ENCODE measurements at regions not wholly inside any gene's neighbourhood (a gene's known extent, or its start where the extent isn't known, plus 50 kb on each side); places are given as distances from the start of the nearest gene placed in this dataset.

DNA sequence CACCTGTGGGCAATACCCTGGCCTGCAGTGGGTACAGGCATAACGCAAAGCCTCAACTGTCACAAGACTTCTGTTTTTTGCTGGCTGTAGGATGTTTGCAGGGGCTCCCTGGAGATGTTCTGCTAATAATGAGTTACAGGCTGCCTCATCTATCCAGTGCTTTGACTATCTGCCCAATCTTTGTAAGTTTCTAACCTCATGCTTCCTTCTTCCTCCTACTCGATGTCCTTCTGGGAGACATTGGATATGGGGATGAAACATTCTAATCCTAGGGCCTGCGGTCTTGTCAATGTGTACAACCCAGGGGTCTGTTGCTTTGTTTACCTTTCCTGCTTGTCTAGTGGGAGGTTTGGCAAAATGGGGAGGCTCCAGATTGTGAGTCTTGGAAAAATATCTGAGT, 136.8 kb upstream of the TCF21 start:
- H3K23me2 ChIP-seq (ENCODE audit: low read depth, low read length): no peaks in the 10 kb centered on the region
- ChIA-PET CTCF (ENCODE audit: partially characterized antibody) (no interaction called here), POLR2A (ENCODE audit: partially characterized antibody) (no interaction called here)
- no peak overlapping the region for H3K56ac ChIP-seq (replicated peaks; ENCODE audit: insufficient read length, low read depth, low read length)
- H4K20me1 ChIP-seq (replicated peaks in 1 of 2; ENCODE audit: control insufficient read depth in 1 of 2, insufficient read depth in 2 of 2, low read length in 2 of 2): no peaks in the 10 kb centered on the region
- H4K8ac ChIP-seq (ENCODE audit: extremely low read depth, insufficient read depth, low read length): no peak overlapping the region
- no peaks in the 10 kb centered on the region for H3K79me1 ChIP-seq (ENCODE audit: low read depth, low read length)
- no peaks in the 10 kb centered on the region for H3K27me3 ChIP-seq (replicated peaks in 1 of 4; ENCODE audit: control insufficient read depth in 3 of 4, extremely low read depth in 1 of 4, insufficient read depth in 3 of 4, low read length in 3 of 4)
- H3K4ac ChIP-seq (replicated peaks; ENCODE audit: insufficient read length, low read depth, low read length): no peak overlapping the region
- no peak overlapping the region for H3K4me3 ChIP-seq (ENCODE audit: extremely low read depth in 1 of 4, insufficient read depth in 2 of 4, low read depth in 3 of 4, low read length in 4 of 4)
- H2BK120ac ChIP-seq (replicated peaks; ENCODE audit: low read depth, low read length): no peak overlapping the region
- H4K91ac ChIP-seq (replicated peaks; ENCODE audit: insufficient read length, low read length): no peak overlapping the region
- no peak for TF ChIP-seq RXRA (IDR thresholded peaks at IDR 0.05; ENCODE audit: insufficient read depth, low read depth, low read length)
- TF ChIP-seq CREB1 (IDR thresholded peaks at IDR 0.05): no peak
- no peak for TF ChIP-seq POLR2AphosphoS5 (IDR thresholded peaks at IDR 0.05; ENCODE audit: low read depth, low read length)
- no peak for TF ChIP-seq SP2 (IDR thresholded peaks at IDR 0.05; ENCODE audit: low read length)
- no peak for TF ChIP-seq TAF7 (optimal IDR thresholded peaks at IDR 0.05; ENCODE audit: borderline replicate concordance, low read depth, low read length)
- no peak for TF ChIP-seq SIN3A (conservative IDR thresholded peaks at IDR 0.05 in 1 of 2, IDR thresholded peaks at IDR 0.05 in 1 of 2; ENCODE audit: low read depth in 1 of 2, low read length in 2 of 2)
- no peak for TF ChIP-seq NANOG (IDR thresholded peaks at IDR 0.05; ENCODE audit: insufficient read depth, low read depth, low read length, poor library complexity, severe bottlenecking)
- TF ChIP-seq POU5F1 (IDR thresholded peaks at IDR 0.05; ENCODE audit: low read depth, low read length): no peak
- TF ChIP-seq SIRT6 (IDR thresholded peaks at IDR 0.05; ENCODE audit: low read length): no peak
- no peak for TF ChIP-seq TEAD4 (IDR thresholded peaks at IDR 0.05; ENCODE audit: low read depth, low read length)
- TF ChIP-seq, protein P1, sequence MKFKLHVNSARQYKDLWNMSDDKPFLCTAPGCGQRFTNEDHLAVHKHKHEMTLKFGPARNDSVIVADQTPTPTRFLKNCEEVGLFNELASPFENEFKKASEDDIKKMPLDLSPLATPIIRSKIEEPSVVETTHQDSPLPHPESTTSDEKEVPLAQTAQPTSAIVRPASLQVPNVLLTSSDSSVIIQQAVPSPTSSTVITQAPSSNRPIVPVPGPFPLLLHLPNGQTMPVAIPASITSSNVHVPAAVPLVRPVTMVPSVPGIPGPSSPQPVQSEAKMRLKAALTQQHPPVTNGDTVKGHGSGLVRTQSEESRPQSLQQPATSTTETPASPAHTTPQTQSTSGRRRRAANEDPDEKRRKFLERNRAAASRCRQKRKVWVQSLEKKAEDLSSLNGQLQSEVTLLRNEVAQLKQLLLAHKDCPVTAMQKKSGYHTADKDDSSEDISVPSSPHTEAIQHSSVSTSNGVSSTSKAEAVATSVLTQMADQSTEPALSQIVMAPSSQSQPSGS (IDR thresholded peaks at IDR 0.05; ENCODE audit: low read length): no peak
- no peak for TF ChIP-seq FOSL1 (IDR thresholded peaks at IDR 0.05; ENCODE audit: insufficient read depth, low read depth, low read length)
- no peaks in the 10 kb centered on the region for H3K36me3 ChIP-seq (ENCODE audit: control insufficient read depth in 2 of 4, insufficient read depth in 4 of 4, low read length in 3 of 4)
- H3K9me3 ChIP-seq (ENCODE audit: insufficient read depth in 2 of 2, low read depth in 1 of 2, low read length in 1 of 2): no peaks in the 10 kb centered on the region
- H3K79me2 ChIP-seq (ENCODE audit: control insufficient read depth in 1 of 2, insufficient read depth in 2 of 2, low read length in 2 of 2): no peaks in the 10 kb centered on the region
- H3K4me2 ChIP-seq (ENCODE audit: insufficient read depth in 1 of 2, low read depth in 2 of 2, low read length in 2 of 2): no peak overlapping the region
- H3K18ac ChIP-seq (ENCODE audit: extremely low read depth, low read length): no peak overlapping the region
- no peak overlapping the region for H2AK5ac ChIP-seq (ENCODE audit: low read depth, low read length)
- 92% methylated on average over 3 of the region's 3 CpGs; no CpG with 5 or more reads in 1 of the 2 experiments for WGBS, 2 experiments (ENCODE audit: extremely low coverage in 1 of 2, insufficient coverage in 1 of 2, insufficient read length in 1 of 2, insufficient replicate concordance in 2 of 2, low coverage in 1 of 2, low lambda C conversion rate in 2 of 2, missing lambda C conversion rate in 1 of 2)
- DNase-seq (ENCODE audit: low read depth in 1 of 2, low spot score in 2 of 2): no peak
- H3K27ac ChIP-seq (ENCODE audit: low read depth, low read length): no peak overlapping the region
- H3K14ac ChIP-seq (ENCODE audit: insufficient read length): no peak overlapping the region
- H2BK5ac ChIP-seq (ENCODE audit: low read depth, low read length): no peak overlapping the region
- no peak for FAIRE-seq
- H3K23ac ChIP-seq (ENCODE audit: insufficient read length): no peak overlapping the region
- no peak overlapping the region for H2BK12ac ChIP-seq (ENCODE audit: low read depth, low read length)
- H3K4me1 ChIP-seq (replicated peaks in 1 of 4; ENCODE audit: control insufficient read depth in 3 of 4, insufficient read depth in 4 of 4, low read length in 3 of 4): no peaks in the 10 kb centered on the region
- no peak overlapping the region for H2BK15ac ChIP-seq (ENCODE audit: low read length)
- no peak overlapping the region for H2BK20ac ChIP-seq (ENCODE audit: low read length)
- no peak overlapping the region for H4K5ac ChIP-seq (ENCODE audit: insufficient read length, low read depth, low read length)
- H3K9ac ChIP-seq (replicated peaks in 1 of 4; ENCODE audit: extremely low read depth in 1 of 4, low read depth in 3 of 4, low read length in 3 of 4): no peak overlapping the region
- H2AFZ ChIP-seq (ENCODE audit: low read length): no peak overlapping the region

Measured in H1 (cell line).